NCI-H1694 treated with DMSO at 0.1 percent for 48 hours (cell line): ENCODE measurements at regions not wholly inside any gene's neighbourhood (a gene's known extent, or its start where the extent isn't known, plus 50 kb on each side); places are given as distances from the start of the nearest gene placed in this dataset.
A peak's percentile ranks its signal among the peaks of the same experiment; 100 is the strongest.
"Not testable (repeated sequence)": the region's sequence is repeated elsewhere in the genome, so short reads cannot be mapped to it uniquely, and the experiment has no call there.

Experiments
- DNase-seq: peaks from one replicate; lab custom pipeline; 2025; lab: John Stamatoyannopoulos, UW

DNA sequence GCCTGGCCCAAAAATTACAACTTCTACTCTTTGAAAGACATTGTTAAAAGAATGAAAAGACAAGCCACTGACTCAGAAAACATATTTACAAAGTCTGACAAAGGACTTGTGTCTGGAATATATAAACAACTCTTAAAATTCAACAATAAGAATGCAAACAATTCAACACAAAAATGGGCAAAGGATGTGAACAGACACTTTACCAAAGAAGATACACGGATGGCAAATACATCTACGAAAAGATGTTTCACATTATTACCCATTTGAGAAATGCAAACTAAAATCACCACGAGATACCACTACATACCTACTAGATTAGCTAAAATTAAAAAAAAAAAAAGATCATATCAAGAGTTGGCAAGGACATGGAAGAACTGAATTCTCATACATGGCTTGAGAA is 80.8 kb upstream of the METRNL start:
- DNase-seq, result no peak

- DNase-seq, result no peak
Observed at GRCh38 chr17:83000738-83001137, 78.7 kb upstream of the METRNL start.

DNA sequence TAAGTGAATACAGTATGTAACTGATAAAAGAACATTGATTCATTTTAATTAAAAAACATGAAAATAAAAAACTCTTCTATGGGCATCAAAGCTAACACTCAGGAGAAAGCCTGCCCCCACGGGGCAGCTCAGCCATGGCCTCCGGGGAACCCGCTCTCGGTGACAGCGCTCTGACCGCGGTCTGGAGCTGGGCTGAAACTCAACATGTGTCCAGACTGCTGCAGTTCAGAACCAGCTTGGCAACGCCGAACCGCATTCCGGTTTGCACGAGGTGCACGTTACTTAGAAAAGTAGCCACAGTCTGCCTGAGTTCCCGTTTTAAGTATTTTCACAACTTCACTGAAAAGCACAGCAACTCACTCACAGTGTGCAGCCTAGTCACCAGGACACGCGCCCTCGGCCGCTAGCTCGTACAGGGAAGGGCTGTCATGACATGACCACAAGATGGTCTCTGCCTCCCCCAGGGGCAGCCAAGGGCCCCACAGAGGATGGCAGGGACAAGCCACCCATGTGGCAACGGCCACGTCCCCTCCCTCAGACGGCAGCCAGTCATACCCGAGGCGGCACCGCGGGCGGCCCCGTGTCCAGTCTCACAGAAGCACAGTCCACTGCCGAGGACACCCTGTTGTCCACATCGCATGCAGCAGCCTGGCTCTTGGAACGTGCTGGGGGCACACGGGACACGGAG is 77.1 kb upstream of the METRNL start:
- DNase-seq, result no peak

GRCh38 chr17:83004791-83005380 is 74.5 kb upstream of the METRNL start:
- no peak for DNase-seq

GRCh38 chr17:83005639-83006038 is 73.8 kb upstream of the METRNL start:
- DNase-seq, result no peak

- DNase-seq, result no peak
Observed at GRCh38 chr17:83006515-83007455, 72.6 kb upstream of the METRNL start.

GRCh38 chr17:83007504-83008185 is 71.8 kb upstream of the METRNL start:
- no peak for DNase-seq

- no peak for DNase-seq
Observed at GRCh38 chr17:83008186-83008510, 71.3 kb upstream of the METRNL start.

DNA sequence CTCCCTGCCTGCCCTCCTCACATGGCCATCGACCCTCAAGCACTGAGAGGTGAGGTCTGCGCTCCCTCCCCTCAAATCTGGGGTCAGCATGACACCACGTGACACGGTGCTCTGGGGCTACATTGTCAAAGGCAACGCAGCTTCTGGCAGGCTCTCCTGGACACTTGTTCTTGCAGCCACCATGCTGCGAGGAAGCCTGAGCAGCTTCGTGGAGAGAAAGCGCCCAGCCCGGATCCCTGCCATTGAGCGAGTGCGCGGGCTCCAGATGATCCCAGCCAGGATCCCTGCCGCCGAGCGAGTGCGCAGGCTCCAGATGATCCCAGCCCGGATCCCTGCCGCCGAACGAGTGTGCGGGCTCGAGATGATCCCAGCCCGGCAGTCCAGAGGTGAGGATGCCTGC is 70.9 kb upstream of the METRNL start:
- DNase-seq, result no peak

DNA sequence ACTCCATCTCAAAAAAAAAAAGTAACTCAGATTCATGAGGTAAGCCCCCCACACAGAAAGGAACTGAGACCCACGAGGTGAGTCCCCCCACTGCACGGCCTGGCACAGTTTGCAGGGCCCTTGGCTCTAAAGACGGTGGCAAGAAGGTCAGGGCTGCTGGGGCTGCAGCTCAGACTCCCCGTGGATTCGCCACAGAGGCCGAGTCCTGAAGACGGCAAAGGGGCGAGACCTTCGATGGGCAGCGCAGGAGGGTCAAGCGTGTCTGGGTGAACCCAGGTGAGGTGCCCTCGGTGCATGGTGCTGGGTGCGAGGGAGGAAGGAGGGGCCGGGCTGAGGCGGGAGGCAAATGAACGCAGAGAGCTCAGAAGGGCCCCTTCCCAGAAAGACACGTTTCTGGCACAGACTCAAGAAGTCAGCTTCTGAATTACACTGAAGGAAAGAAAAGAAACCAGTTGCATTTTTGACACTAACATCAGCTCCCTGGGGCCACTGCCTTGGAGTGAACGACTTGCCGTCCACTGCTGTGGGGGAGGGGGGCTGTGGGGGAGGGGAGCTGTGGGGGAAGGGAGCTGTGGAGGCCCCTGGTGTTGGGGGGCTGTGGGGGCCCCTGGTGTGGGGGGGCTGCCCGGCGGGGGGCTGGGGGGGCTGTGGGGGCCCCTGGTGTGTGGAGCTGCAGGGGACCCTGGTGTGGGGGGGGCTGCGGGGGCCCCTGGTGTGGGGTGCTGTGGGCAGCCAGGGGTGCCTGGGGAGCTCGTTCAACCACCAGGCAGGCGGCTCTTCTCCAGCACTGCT is 69.8 kb upstream of the METRNL start:
- no peak for DNase-seq

DNA sequence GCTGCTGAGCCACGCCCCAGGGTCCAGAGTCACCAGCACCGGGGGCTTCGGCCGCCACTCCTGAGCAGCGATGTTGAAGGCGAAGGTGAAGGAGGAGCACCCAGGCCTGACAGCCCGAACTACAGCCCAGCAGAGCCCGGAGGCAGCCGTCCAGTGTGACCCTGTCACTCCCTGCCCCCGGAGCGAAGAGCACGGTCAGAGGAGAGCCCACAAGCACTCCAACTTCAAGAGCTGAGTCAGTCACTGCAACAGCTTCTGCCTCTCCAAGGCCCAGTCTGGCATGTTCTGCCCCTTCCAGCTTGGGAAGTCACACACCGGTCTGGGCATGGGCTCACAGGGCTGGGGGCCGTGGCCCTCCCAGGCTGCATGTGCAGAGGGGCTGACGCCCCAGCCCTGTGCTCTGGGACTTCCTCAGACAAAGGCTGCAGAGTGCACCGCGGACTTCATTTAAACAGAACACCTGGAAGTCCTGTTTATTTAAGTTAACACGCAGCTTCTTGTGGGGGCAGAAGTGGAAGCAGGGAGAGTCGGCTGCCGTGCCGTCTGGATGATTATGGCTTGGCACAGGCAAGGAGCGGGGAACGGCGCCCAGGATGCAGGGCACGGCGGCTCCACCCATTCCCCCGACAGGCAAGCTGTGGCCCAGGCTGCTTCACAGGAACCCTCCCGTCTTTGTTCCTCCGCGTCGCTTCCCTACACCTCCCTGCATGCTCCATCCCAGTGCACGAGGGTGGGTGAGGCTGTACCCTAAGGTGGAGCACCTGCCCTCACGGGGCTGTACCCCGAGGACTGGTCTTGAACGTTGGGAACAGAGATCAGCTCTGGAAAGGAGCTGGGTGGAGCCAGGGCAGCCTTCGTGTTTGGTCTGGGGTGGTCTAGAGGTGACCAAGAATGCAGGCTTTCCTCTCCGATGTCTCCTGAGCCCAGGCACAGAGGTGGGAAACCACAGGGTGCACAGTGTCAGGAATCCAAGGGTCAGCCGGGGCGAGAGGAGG is 68.9 kb upstream of the METRNL start:
- no peak for DNase-seq

GRCh38 chr17:83011676-83012075 is 67.7 kb upstream of the METRNL start:
- DNase-seq, result not testable (repeated sequence)

- DNase-seq, result peak; percentile 23
Observed at GRCh38 chr17:83012200-83012785, 67.1 kb upstream of the METRNL start.

DNA sequence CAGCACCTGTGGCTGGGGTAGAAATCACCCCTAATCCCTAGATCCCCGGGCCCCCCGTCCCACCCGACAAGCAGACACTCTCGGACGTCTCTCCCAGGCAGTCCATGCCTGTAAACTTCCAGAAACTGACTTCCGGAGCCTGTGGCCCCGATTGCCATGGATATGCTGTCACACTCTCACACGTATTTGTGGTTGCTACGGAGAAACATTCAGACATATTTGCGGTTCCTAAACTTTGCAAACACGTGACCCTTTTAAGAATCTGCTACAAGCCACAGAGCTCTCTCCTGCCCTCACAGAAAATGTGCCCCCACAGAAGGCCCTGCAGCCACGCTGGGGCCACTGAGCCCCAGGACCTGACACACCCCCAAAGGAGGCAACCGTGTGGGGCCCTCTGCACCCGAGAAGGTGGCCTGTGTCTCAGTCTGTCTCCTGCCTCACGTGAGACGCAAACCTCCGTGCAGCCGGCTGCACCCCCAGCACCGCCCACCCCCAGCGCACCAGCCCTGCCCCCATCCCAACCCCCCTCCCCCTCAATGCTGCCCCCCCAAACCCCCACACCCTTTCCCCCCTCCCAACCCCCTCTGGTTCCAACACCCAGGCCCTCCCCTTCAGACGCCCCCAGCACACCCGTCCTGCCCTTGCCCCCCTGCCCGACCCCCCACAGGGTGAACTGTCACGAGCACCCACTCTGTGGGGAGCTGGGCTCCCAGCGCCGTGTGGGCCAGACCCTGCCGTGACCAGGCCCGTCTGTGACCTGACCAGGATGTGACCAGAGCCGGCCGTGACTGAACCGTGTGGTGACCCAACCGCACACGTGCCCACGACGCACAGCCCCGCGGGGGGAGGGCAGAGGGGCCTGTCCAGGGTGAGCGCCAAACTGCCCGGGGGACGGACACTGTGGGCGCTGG is 66.3 kb upstream of the METRNL start:
- DNase-seq, result no peak

- no peak for DNase-seq
Observed at GRCh38 chr17:83013779-83014117, 65.7 kb upstream of the METRNL start.

DNA sequence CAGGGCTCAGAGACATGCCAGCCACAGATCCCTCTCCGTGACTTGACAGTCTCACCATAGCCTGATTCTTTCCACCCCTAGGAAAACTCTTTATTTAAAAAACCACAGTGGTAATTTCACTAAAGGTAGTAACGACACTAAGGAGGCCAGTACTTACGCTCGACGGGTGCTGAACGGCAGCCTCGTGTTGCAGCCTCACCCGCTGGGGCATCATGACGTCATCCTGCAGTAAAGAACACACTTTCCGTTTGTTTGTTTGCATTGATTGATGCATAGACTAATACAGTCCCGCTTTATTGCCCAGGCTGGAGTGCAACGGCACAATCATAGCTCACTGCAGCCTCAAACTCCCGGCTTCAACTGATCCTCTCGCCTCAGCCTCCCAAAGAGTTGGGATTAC is 65.1 kb upstream of the METRNL start:
- no peak for DNase-seq

GRCh38 chr17:83014940-83015910 is 64.2 kb upstream of the METRNL start:
- no peak for DNase-seq

DNA sequence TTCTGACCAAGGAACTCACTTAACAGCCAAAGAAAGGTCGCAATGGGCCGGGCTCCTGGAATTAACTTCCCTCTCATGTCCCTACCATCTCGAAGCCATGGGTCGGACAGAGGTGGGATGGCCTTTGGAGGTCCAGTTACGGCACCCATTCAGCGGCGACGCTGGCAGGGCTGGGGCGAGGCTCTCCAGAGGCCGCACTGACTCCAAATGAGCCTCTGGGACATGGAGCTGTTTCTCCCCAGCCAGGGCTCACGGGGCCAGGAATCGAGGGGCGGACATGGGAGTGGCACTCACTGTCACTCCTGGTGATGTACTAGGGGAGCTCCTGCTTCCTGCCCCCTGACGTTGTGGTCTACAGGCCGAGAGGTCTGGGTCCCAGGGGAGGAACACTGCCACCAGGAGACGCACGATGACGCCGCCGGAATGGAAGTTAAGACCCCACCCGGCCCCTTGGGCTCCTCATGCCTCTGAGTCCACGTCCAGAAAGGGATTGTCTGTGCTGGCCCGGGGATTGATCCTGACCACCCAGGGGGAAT is 60.7 kb upstream of the METRNL start:
- no peak for DNase-seq
